Colon (tissue), 2 donors: ENCODE measurements at regions not wholly inside any gene's neighbourhood (a gene's known extent, or its start where the extent isn't known, plus 50 kb on each side); places are given as distances from the start of the nearest gene placed in this dataset.

Experiments
- FAIRE-seq: peaks from 2 replicates; lab custom pipeline; 2012; peaks lifted over from hg19 to GRCh38; lab: Jason Lieb, UNC
- donor health status: control.
- donor health status: control.

DNA sequence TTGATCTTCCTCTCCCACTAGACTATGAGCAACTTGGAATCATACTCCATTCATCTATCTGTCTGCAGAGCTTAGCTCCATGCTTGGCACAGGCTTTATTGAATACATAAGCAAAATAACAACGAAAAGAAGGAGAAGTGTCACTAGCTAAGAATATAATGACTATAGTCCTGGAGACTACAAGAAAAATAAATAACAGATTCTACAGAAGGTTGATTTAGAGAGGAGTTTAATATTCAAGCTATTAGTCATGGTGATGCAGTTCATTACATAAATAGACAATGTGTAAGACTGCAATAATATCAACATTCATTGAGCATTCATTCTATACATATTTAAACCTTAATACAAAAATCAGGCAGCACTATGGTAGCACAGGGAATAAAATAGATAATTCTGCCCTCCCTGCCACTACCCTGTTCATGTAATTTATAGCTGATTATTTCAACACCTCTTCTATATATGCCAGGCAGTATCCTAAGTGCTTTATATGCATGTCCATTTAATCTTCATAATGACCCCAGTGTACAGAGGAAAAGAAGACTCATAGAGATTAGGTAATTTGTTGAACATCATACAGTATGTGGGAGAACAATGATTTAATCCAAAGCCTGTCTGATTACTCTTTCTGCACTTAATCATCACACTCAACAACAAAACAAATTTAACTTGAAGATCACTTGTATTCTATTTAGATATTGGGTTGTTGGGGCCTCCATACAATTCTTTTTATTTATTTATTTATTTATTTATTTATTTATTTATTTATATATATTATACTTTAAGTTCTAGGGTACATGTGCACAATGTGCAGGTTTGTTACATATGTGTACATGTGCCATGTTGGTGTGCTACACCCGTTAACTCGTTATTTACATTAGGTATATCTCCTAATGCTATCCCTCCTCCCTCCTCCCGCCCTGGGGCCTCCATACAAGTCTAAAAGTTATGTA is 165.3 kb downstream of the RNF152 start:
- FAIRE-seq = no peak

DNA sequence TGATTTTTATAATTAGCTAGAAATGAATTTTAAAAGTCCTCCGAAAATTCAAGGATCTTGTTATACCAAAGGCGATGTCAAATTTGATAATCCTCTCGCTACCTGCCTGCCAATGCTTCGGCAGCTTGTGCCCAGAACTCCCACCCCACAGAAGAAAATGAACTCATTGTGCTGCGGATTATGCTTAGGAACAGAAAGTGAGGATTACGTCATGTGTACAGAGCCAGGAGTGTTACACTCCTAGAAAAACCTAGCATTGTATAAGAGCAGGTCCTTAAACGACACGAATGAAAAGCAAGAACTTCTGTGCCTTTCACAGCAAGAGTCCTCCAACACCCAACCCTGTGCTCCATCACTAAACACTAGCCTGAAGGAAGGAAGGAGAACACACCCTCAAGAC is 168.3 kb downstream of the RNF152 start:
- FAIRE-seq = no peak

DNA sequence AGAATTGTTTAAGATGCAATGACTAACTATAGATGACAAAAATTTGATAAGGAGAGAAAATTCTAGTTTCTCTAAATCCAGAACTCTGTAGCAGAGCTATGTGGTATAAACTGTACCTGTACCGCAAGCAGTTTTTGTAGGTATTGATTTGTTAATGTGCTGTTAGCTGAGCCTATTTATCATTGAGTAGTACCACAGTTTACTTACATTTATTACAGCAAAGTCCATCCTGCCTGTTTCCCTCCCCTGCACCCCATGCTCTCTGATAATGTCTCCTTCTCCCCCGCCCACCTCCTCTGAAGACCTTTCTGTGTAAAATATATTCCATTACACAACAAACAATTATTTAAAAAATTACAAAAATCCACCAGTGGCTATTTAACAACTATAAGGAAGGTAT is 170.6 kb downstream of the RNF152 start:
- no peak for FAIRE-seq

DNA sequence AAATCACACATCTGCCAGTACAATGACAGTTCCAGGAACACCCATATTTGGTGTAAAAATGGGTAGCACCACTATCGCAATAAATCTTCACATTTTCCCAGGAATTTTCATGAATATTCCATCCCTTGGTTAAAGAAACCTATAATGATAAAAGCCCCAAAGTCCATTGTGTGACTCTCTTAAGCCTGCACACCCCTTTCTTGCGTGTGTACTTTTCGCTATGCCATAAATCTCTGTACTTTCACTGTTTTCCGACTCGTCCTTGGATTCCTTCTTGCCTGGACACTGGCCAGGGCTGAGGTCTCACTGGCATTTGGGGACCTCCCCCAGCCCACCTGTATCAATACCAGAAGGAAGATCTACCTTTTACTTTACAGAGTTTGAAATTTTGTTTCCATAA is 172.3 kb downstream of the RNF152 start:
- no peak for FAIRE-seq

DNA sequence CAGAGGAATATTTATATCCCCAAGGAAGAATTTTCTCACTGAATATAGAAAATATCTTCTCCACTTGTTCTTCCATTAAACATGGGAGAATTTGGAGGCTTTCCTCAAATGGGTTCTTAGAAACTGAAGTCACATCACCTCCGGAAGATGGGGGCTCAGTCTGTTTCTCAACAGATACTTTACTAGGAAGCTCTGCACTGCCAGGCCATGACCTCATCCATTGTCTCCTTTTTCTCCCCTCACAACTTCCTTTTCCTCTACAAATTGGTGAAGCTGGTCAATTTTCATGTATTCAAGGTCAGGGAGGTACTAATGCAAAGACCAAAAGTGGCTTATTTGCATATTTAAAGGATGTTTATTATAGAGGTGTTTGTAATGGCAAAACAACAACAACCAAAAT is 173.1 kb downstream of the RNF152 start:
- no peak for FAIRE-seq

DNA sequence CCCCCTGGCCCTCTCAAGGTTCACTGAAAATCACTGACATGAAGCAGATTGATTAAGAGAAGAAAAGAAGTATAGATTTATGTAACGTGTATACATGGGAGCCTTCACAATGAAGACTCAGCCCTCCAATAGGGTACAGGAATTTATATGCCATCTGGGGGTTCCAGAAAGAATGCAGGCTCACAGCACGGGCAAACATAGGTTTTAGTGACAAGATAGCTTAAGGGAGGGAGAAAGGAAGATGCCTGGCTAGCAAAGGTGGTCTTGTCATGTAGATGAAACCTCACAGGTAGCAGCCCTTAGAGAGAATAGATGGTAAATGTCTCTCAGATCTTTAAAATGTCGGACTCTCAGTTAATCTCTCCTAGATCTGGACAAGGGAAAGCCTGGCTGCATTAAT is 173.9 kb downstream of the RNF152 start:
- no peak for FAIRE-seq

DNA sequence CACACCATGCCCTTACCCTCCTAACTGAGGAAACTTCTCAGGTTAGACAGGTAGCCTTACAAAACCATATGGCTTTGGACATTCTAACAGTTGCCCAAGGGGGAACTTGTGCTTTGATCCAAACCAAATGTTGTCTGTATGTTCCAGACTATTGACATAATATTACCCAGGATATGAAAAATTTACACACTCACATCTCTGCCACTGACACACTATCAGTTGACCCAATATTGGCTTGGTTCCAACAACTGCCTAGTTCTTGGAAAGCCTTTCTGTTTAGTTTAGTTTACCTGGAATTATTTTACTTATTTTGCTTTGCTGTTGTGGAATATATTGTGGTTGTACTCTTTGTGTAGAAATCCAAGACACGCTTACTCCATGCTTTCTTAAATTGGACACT is 178.4 kb downstream of the RNF152 start:
- no peak for FAIRE-seq

DNA sequence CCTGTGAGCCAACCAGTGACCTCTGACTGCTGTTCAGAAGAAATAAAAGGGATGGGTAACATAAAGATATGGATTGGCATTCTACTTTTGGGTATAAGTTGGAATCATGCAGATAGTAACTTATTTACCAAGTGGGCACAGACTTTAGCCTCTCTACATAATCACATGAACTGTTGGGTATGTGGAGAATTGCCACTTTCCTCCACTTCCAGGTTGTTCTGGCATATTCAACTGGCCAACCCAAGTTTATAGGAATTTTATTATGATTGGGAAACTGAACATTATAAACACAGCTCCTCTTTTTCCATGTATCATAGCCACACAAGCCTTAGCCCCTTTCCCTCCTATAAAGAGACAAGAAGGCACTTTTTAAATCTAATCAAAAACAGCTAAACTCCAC is 179.3 kb downstream of the RNF152 start:
- peak; percentile 24 for FAIRE-seq

DNA sequence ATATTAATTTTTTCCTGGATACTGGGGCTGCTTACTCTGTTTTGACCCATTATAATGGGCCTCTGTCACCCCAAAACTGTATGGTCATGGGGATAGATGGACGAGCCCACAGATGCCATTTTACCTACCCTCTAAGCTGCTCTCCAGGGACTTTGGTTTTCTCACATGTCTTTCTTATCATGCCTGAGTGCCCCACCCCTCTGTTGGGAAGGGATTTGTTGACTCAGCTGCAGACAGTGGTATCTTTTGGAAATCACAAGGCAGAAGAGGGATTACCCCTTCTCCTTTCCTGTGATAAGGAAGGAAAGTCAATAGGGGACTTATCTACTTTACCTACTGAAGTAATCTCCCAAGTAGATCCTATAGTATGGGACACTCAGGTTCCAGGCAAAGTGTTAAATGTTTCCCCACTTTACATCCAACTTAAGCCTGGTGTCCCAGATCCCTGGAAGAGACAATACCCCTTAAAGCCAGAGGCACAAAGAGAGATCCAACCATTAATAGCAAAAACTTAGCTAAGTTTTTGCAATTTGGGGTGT is 182.7 kb downstream of the RNF152 start:
- no peak for FAIRE-seq

DNA sequence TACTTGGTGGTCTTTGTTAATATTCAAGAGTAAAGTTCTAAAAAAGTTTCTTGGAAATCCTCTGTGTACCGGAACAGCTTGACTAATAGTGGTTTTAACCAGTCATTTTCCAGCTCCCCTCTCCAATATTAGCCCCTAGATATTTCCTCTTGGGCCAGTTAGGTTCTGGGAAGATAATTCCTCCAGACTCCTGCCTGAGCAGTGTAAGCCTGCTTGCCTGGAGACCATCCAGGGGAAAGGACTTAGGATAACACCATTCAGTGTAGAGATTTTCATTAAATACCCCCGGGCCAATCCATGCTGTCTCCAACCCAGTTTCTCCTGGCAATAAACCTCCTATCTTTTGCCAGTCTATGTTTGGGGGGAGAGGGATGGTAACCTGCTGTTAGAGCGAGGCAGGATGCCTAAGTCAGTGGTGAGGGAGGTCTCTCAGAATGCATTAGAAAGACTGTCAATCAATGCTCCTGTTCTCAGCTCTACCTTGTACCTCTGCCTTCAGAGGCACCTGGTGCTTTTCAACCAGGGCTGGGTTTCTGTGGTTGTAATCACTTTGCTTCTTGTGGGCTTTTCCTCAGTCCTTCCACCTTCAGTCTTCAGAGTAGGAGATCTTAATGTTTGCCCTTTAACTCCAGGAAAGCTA is 186.4 kb downstream of the RNF152 start:
- no peak for FAIRE-seq

DNA sequence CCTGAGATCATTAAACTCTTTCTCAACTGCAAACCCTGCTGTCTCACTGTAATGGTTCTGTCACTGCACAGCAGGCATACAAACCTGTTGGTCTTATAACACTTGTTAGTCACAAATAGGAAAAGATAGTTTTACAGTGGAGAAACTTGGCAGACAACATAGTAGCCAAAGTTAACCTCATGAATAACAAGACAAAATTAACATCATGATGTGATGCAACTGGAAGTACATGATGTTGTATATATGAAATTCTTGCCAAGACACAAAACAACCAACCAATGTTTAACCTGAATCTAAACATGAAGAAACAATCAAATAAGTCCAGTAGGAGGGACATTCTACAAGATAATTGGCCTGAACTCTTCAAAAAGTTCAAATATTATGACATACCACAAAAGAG is 189.3 kb downstream of the RNF152 start:
- FAIRE-seq = no peak

DNA sequence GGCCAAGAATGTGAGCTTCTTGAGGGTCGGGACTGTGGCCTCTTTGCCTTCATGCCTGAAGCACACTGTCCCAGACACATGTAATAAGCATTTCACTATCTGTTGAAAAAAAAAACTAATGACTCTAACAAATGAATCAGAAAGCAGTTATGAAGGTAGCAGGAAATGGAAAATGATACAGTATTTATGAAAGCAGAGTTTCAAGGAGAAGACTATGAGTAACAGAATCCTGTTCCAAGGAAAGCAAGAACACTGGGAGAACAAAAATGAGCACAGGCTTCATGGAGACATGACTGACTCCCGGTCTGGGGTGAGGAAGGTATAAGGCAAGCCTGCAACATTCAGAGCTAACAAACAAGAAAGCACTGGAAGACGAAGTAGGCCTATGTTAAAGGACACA is 190.8 kb downstream of the RNF152 start:
- FAIRE-seq = no peak

DNA sequence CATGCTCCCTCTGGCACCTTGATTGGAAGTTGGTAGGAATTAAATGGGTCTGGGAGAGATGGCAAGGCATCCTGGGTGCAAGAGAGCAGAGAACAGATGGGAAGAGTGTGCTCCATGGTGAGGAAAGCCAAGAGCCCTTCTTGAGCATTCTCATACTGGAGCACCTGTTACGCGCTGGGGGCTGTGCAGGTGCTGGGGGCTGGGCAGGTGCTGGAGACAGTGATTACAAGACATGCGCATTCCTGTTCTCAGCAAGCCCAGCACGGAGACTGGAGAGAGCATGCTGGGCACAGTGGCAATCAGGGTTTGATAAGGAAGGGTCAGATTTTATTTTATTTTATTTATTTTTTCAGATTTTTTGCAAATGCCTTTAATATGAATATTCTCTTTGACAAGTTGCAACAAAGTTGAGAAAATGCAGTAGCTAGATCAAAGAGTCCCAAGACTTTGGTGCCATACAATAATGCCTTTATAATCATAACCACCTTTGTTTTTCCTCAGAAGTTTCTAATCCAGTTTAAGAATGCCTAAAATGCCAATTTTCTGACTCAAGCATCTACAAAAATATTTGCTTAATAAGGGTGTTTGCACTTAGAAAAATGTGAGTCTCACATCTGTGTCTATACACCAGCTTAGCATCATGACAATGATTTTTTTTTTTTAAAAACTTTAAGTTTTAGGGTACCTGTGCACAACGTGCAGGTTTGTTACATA is 193.3 kb downstream of the RNF152 start:
- no peak for FAIRE-seq

DNA sequence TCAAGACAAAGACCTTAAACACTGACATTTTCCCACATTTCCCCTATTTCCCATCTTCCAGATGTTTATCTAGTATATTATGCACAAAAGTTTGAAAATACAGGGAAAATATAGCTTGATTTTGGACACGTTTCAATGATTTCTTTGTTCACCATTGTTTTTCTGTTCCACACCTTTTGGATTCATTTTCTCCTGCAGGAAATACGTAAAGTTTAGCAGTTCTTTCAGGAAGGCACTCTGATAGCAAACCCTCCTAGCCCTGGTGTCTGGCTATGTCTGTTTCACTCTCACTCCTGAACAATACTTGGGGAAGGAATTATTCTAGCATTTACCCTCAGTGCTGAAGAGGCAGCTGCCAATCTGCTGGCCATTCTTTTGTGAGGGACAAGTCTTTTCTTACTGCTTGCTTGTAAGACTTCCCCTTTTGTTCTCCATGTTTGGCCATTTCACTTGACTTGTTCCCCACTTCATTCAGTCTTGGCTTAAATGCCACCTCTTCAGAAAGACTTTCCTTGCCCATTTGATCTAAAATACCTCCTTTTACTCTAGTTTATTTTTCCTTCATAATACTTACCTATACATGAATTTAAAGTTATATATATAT is 195.4 kb downstream of the RNF152 start:
- FAIRE-seq = no peak

DNA sequence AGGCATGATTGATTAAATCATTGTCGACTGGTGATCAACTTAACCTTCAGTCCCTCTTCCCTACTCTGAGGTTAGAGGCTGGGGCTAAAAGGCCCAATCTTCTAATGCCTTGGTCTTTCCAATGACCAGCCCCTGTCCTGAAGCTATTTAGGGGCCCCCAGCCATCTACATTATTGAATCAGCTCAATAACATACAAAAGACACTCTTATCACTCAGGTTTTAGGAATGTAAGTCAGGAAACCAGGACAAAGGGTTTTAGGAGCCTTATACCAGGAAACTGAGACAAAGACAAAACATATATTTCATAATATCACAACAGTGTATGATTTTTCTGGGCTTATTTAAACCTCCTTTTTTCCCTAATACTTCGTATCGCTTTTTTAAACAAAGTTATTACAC is 198.6 kb downstream of the RNF152 start:
- no peak for FAIRE-seq

DNA sequence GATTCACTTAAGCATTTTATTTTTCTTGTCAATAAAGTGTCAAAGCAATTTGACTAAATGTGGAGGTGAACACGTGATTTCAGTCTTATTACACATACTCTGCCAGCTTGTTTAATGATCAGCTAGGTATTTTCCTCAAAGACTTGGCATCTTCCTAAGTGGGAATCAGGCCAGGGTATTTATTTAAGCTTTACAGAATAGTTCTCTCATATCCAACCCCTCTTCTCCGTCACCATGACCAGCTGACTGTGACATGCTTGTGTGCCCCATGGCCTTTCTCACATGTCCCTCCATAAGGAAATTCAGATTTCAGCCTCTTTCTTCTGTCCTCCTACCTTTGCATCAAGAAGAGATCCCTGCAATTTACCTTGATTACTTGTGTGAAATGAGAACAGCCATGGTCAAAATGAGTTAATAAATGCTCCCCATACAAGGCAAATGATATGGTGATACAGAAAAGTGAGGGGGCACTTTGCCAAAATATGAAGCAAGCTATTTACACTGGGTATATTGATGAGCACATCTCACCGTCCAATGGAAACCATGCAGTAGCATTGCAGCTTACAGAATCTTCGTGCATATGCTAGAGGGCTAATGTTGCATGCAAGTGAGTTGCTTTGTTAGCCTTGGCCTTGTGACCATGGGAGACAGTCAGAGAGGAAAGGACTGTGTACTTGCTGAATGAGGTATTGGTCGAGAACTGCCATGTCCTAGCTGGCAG is 202.2 kb downstream of the RNF152 start:
- FAIRE-seq = no peak

DNA sequence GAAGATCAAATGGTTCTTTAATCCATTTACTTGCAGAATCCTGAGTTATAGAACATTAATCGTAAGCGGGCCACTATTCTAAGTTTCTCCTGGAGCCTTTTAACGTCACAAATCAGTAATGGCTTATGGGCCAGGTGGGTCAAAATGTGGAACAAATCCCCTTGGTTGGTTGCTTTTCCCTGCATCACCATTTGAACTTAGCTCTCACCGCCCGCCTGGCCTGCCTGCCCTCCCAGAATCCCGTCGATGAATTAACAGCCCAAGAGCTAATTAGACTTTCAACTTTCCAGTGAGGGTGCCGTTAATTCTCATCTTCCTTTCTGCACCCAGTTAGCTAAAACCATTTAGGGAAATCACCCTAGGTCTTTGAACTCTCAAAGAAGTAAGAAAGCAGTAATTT is 205.5 kb downstream of the RNF152 start:
- no peak for FAIRE-seq

DNA sequence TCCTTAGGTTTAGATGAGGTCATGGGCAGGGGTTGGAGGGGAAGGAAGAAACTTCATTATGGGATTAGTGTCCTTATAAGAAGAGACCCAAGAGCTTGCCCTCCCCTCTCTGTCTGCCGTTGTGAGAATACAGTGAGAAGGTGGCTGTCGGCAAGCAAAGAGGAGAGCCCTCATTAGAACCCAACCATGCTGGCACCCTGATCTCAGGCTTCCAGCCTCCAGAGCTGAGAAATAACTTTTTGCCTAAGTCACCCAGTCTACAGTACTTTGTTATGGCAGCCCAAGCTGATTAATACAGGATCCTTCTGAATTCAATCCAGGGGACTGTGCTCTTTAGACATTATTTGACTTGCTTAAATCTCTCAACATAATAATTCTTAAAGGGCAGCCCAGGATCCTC is 209.0 kb downstream of the RNF152 start:
- no peak for FAIRE-seq

DNA sequence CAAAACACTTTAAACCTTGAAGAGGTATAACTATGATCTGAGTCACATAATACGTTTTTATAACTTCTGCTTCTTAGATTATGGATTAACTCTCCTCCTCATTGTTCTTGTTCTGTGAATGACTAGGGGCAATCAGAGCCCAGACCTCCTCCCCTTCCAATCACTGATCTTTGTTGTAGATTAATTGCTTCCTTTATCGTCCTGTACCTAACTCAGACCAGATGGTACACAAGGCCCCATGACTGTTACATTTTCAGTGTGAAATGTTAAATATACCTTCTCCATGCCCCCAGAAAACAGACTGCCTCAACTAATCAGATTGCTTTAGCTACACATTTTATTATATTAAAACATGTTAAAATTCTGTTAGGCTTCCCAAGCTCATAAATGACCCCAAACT is 211.7 kb downstream of the RNF152 start:
- no peak for FAIRE-seq

DNA sequence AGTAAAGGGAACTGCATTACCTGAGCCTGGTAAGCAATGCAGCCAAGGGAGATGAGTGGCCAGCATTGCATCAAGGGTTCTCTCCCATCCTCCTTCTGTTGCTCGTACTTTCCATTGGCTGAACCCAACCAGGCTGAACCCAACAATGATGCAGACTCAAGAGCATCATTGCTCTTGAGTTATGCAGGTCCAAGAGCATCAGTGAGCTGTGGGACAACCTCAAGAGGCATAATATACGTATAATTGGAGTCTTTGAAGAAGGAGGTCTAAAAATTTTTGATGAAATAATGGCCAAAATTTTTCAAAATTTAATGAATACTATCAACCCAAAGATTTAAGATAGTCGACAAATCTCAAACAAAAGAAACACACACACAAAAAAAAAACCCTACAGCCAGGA is 213.0 kb downstream of the RNF152 start:
- FAIRE-seq = no peak

DNA sequence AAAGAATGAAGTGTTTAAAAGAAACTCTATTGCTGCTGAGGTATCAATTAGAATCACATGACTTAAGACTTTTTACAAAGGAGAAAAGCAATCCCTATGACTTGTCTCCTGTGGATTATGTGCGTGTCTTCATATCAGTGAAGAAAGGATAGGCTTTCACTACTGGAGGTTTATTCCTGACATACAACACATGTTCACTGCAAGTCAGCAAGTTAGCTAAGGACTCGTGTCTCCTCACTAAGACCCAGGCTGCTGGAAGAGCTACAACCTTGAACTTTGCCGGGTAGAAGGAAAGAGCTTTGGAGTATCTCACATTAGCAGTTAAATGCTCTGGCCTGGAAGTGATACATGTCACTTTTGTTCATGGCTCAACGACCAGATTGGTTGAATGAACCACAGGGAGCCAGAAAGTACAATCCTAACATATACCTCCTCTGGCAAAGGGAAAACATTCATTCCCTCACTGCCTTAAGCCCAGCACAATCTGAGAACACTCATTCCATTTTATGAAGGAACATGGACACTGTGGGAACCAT is 215.3 kb downstream of the RNF152 start:
- FAIRE-seq = no peak
